ENCODE measurements at regions not wholly inside any gene's neighbourhood (a gene's known extent, or its start where the extent isn't known, plus 50 kb on each side); places are given as distances from the start of the nearest gene placed in this dataset.

- Histone ChIP-seq H3K9ac (ENCODE audit: insufficient read depth, low read length, poor library complexity, severe bottlenecking) (no peak overlapping the region), H3K4me2 (replicated peaks; ENCODE audit: extremely low read depth, low read length, poor library complexity, severe bottlenecking) (no peak overlapping the region), H3K36me3 (replicated peaks in 1 of 2; ENCODE audit: control insufficient read depth in 1 of 2, insufficient read depth in 2 of 2, low read length in 2 of 2) (no peaks in the 10 kb centered on the region), H3K4me3 (replicated peaks in 1 of 3; ENCODE audit: low read depth in 2 of 3, low read length in 3 of 3) (no peak overlapping the region), H2AFZ (ENCODE audit: insufficient read depth, low read depth, low read length, poor library complexity, severe bottlenecking) (no peak overlapping the region), H3K27me3 (ENCODE audit: control insufficient read depth in 2 of 2, insufficient read depth in 2 of 2, low read length in 2 of 2) (no peaks in the 10 kb centered on the region), H3K4me1 (ENCODE audit: control insufficient read depth in 1 of 2, insufficient read depth in 2 of 2, low read length in 2 of 2) (peaks cover 3% of the 10 kb centered on the region in 2 donors), H4K20me1 (ENCODE audit: insufficient read depth, low read length) (no peaks in the 10 kb centered on the region), H3K79me2 (ENCODE audit: insufficient read depth, low read length) (no peaks in the 10 kb centered on the region), H3K27ac (ENCODE audit: low read depth in 1 of 2, low read length in 2 of 2) (no peak overlapping the region), H3K9me3 (replicated peaks in 1 of 2; ENCODE audit: control insufficient read depth in 1 of 2, insufficient read depth in 1 of 2, low read length in 2 of 2) (no peaks in the 10 kb centered on the region)
- Mint-ChIP-seq H3K9me3 (peaks cover 0 to 12% (median 6%) of the 10 kb centered on the region in 7 donors), H3K27ac (no peak overlapping the region), H3K4me3 (no peak overlapping the region), H3K4me1 (no peaks in the 10 kb centered on the region), H3K27me3 (ENCODE audit: low read depth in 3 of 3) (peaks cover 0 to 13% (median 0%) of the 10 kb centered on the region in 3 donors), H3K36me3 (no peaks in the 10 kb centered on the region)
- no peak for DNase-seq
- 91% methylated on average over 2 of the region's 2 CpGs for WGBS (ENCODE audit: insufficient coverage)
- intact Hi-C loops (cut with micrococcal nuclease), result no loop called here
- TF ChIP-seq CTCF (IDR thresholded peaks at IDR 0.05), result no peak
Measured at GRCh38 chr11:19603771-19604170, 108.9 kb upstream of the NAV2 start.

- Histone ChIP-seq H3K27me3 (ENCODE audit: control insufficient read depth in 2 of 2, insufficient read depth in 2 of 2, low read length in 2 of 2) (no peaks in the 10 kb centered on the region), H3K27ac (ENCODE audit: low read depth in 1 of 2, low read length in 2 of 2) (no peak overlapping the region), H3K9ac (ENCODE audit: insufficient read depth, low read length, poor library complexity, severe bottlenecking) (no peak overlapping the region), H3K4me3 (replicated peaks in 1 of 3; ENCODE audit: low read depth in 2 of 3, low read length in 3 of 3) (no peak overlapping the region), H3K36me3 (replicated peaks in 1 of 2; ENCODE audit: control insufficient read depth in 1 of 2, insufficient read depth in 2 of 2, low read length in 2 of 2) (no peaks in the 10 kb centered on the region), H3K9me3 (replicated peaks in 1 of 2; ENCODE audit: control insufficient read depth in 1 of 2, insufficient read depth in 1 of 2, low read length in 2 of 2) (no peaks in the 10 kb centered on the region), H4K20me1 (ENCODE audit: insufficient read depth, low read length) (no peaks in the 10 kb centered on the region), H3K4me2 (replicated peaks; ENCODE audit: extremely low read depth, low read length, poor library complexity, severe bottlenecking) (no peak overlapping the region), H2AFZ (ENCODE audit: insufficient read depth, low read depth, low read length, poor library complexity, severe bottlenecking) (no peak overlapping the region), H3K4me1 (ENCODE audit: control insufficient read depth in 1 of 2, insufficient read depth in 2 of 2, low read length in 2 of 2) (no peaks in the 10 kb centered on the region), H3K79me2 (ENCODE audit: insufficient read depth, low read length) (no peaks in the 10 kb centered on the region)
- Mint-ChIP-seq H3K27me3 (ENCODE audit: low read depth in 3 of 3) (peaks cover 0 to 13% (median 0%) of the 10 kb centered on the region in 3 donors), H3K27ac (no peak overlapping the region), H3K36me3 (no peaks in the 10 kb centered on the region), H3K9me3 (peaks cover 0 to 12% (median 6%) of the 10 kb centered on the region in 7 donors), H3K4me1 (no peaks in the 10 kb centered on the region), H3K4me3 (no peak overlapping the region)
- no peak for TF ChIP-seq CTCF (IDR thresholded peaks at IDR 0.05)
- intact Hi-C loops (cut with micrococcal nuclease), result no loop called here
- no peak for DNase-seq
- WGBS (ENCODE audit: insufficient coverage), result 85% methylated on average over 2 of the region's 6 CpGs
Measured at GRCh38 chr11:19602891-19603290, 109.7 kb upstream of the NAV2 start.
